Caco-2 (cell line): ENCODE measurements at regions not wholly inside any gene's neighbourhood (a gene's known extent, or its start where the extent isn't known, plus 50 kb on each side); places are given as distances from the start of the nearest gene placed in this dataset.

Experiments
- BruUV-seq: library from RNA; stranded (reverse); fragments of 400-500 nt; replicated peaks from 2 replicates; lab custom pipeline; 2021; lab: Mats Ljungman, UMichigan
- CTCF ChIA-PET: fragments of 300-600 bp; sonication (Branson Sonifier 250); formaldehyde crosslinking; loops from one replicate; lab custom pipeline; 2022; ENCODE audit warnings: antibody characterized with exemption; lab: Charles Lee
- POLR2A ChIA-PET: fragments of 300-600 bp; sonication (Branson Sonifier 250); formaldehyde crosslinking; loops from one replicate; lab custom pipeline; 2022; ENCODE audit warnings: antibody characterized with exemption; lab: Charles Lee
- DNase-seq, 2 experiments: peaks; one replicate each; pipeline versions ENCODE4 v3.0.0 to v3.0.0-alpha.2; 2020 to 2022
- H3K27me3 ChIP-seq: replicated peaks from 2 replicates; pipeline ENCODE4 v1.6.0; 2011; ENCODE audit warnings: low read length; ENCODE audit not compliant: control insufficient read depth, insufficient read depth
- H3K36me3 ChIP-seq: 2 replicates; pipeline ENCODE4 v1.5.1; 2011; ENCODE audit warnings: low read length; ENCODE audit not compliant: control insufficient read depth, insufficient read depth
- H3K4me1 ChIP-seq: fragments of 250-450 bp; sonication (Bioruptor Pico); 2 replicates; pipeline ENCODE4 v1.5.1; 2020; ENCODE audit warnings: mild to moderate bottlenecking
- H3K4me3 ChIP-seq: 2 replicates; pipeline ENCODE4 v1.5.1; 2011; ENCODE audit warnings: low read depth, mild to moderate bottlenecking, control low read depth, low read length
- H3K9me3 ChIP-seq: fragments of 250-450 bp; sonication (Bioruptor Pico); 2 replicates; pipeline ENCODE4 v1.5.1; 2020; ENCODE audit warnings: mild to moderate bottlenecking, moderate library complexity
- H3K27ac Mint-ChIP-seq: one replicate; pipeline ENCODE4 v1.8.0; 2022; ENCODE audit warnings: mixed read lengths; ENCODE audit not compliant: unreplicated experiment
- H3K27me3 Mint-ChIP-seq: one replicate; pipeline ENCODE4 v1.8.0; 2022; ENCODE audit warnings: mixed read lengths; ENCODE audit not compliant: insufficient read depth, unreplicated experiment
- H3K36me3 Mint-ChIP-seq: one replicate; pipeline ENCODE4 v1.8.0; 2022; ENCODE audit warnings: mild to moderate bottlenecking, mixed read lengths; ENCODE audit not compliant: insufficient read depth, unreplicated experiment
- H3K4me1 Mint-ChIP-seq: one replicate; pipeline ENCODE4 v1.8.0; 2022; ENCODE audit warnings: low read depth, mixed read lengths; ENCODE audit not compliant: unreplicated experiment
- H3K4me3 Mint-ChIP-seq: one replicate; pipeline ENCODE4 v1.8.0; 2022; ENCODE audit warnings: mild to moderate bottlenecking, moderate library complexity, mixed read lengths; ENCODE audit not compliant: unreplicated experiment
- H3K9me3 Mint-ChIP-seq: one replicate; pipeline ENCODE4 v1.8.0; 2022; ENCODE audit warnings: mixed read lengths; ENCODE audit not compliant: unreplicated experiment
- CTCF ChIP-seq, 2 experiments: fragments of 200-600 bp in 1 of 2; IDR thresholded peaks; 1 replicate in 1 of 2; 2 replicates in 1 of 2; pipeline versions ENCODE4 v1.5.1 to v1.8.0; 2011 to 2022; ENCODE audit warnings: antibody characterized with exemption in 1 of 2, control low read depth in 1 of 2, inconsistent platforms in 1 of 2, low read depth in 1 of 2, low read length in 1 of 2, mild to moderate bottlenecking in 1 of 2, moderate library complexity in 1 of 2; ENCODE audit not compliant: insufficient read depth in 1 of 2, severe bottlenecking in 1 of 2, unreplicated experiment in 1 of 2
- intact Hi-C: fragments of 100-400 bp; cut with micrococcal nuclease; formaldehyde crosslinking; loops from one replicate; pipeline ENCODE4 v1.10.0; 2022; ENCODE audit not compliant: unreplicated experiment

- Mint-ChIP-seq H3K4me1 (no peaks in the 10 kb centered on the region), H3K9me3 (no peaks in the 10 kb centered on the region), H3K4me3 (no peak overlapping the region), H3K36me3 (no peaks in the 10 kb centered on the region), H3K27me3 (no peaks in the 10 kb centered on the region), H3K27ac (no peak overlapping the region)
- no TSS peak for BruUV-seq
- ChIA-PET CTCF (no interaction called here), POLR2A (no interaction called here)
- H3K27me3 ChIP-seq, result no peaks in the 10 kb centered on the region
- no peak for DNase-seq
- intact Hi-C loops, result no loop called here
- H3K4me3 ChIP-seq, result no peak overlapping the region
- no peaks in the 10 kb centered on the region; the same call in 1 of the 2 replicates for H3K9me3 ChIP-seq
- H3K36me3 ChIP-seq, result no peaks in the 10 kb centered on the region
- TF ChIP-seq CTCF (IDR thresholded peaks at IDR 0.05; ENCODE audit: insufficient read depth in 1 of 2, low read depth in 1 of 2, low read length in 1 of 2, severe bottlenecking in 1 of 2, unreplicated experiment in 1 of 2), result no peak
- no peaks in the 10 kb centered on the region for H3K4me1 ChIP-seq
Observed at GRCh38 chr10:78721231-78721630, 347.5 kb upstream of the ZMIZ1 start.

- CTCF ChIA-PET, result interaction anchor here (0.6 kb wide), 1 partner anchor 470 kb away, joined by 3 read pairs; no protein-coding TSS in a partner anchor
- DNase-seq, result no peak
- Mint-ChIP-seq H3K4me3 (no peak overlapping the region), H3K9me3 (no peaks in the 10 kb centered on the region), H3K27me3 (peaks cover 4% of the 10 kb centered on the region), H3K4me1 (no peaks in the 10 kb centered on the region), H3K27ac (no peak overlapping the region), H3K36me3 (no peaks in the 10 kb centered on the region)
- intact Hi-C loops, result no loop called here
- POLR2A ChIA-PET, result no interaction called here
- no peak overlapping the region for H3K4me3 ChIP-seq
- H3K36me3 ChIP-seq, result no peaks in the 10 kb centered on the region
- no peaks in the 10 kb centered on the region; the same call in 1 of the 2 replicates for H3K9me3 ChIP-seq
- H3K4me1 ChIP-seq, result no peaks in the 10 kb centered on the region
- BruUV-seq, result no TSS peak
- TF ChIP-seq CTCF (IDR thresholded peaks at IDR 0.05; ENCODE audit: insufficient read depth in 1 of 2, low read depth in 1 of 2, low read length in 1 of 2, severe bottlenecking in 1 of 2, unreplicated experiment in 1 of 2), result no peak
- H3K27me3 ChIP-seq, result no peaks in the 10 kb centered on the region
Observed at GRCh38 chr10:78724846-78725245, 343.9 kb upstream of the ZMIZ1 start.

GRCh38 chr10:78726171-78726570 lies 342.6 kb upstream of the ZMIZ1 start:
- H3K27me3 Mint-ChIP-seq, result peaks cover 4% of the 10 kb centered on the region
- H3K27me3 ChIP-seq, result no peaks in the 10 kb centered on the region
- TF ChIP-seq CTCF (IDR thresholded peaks at IDR 0.05; ENCODE audit: insufficient read depth in 1 of 2, low read depth in 1 of 2, low read length in 1 of 2, severe bottlenecking in 1 of 2, unreplicated experiment in 1 of 2), result no peak
- no peak overlapping the region for H3K27ac Mint-ChIP-seq
- H3K4me1 ChIP-seq, result no peaks in the 10 kb centered on the region
- H3K4me3 ChIP-seq, result no peak overlapping the region
- intact Hi-C loops, result no loop called here
- no peaks in the 10 kb centered on the region for H3K36me3 Mint-ChIP-seq
- no peak for DNase-seq
- H3K9me3 Mint-ChIP-seq, result no peaks in the 10 kb centered on the region
- no TSS peak for BruUV-seq
- POLR2A ChIA-PET, result no interaction called here
- no peaks in the 10 kb centered on the region; the same call in 1 of the 2 replicates for H3K9me3 ChIP-seq
- H3K36me3 ChIP-seq, result no peaks in the 10 kb centered on the region
- CTCF ChIA-PET, result no interaction called here
- H3K4me1 Mint-ChIP-seq, result no peaks in the 10 kb centered on the region
- H3K4me3 Mint-ChIP-seq, result no peak overlapping the region
